ENCODE measurements at regions not wholly inside any gene's neighbourhood (a gene's known extent, or its start where the extent isn't known, plus 50 kb on each side); places are given as distances from the start of the nearest gene placed in this dataset.

- Histone ChIP-seq H3K4me1 (ENCODE audit: low read depth) (peaks cover 6% of the 10 kb centered on the region), H3K27me3 (no peaks in the 10 kb centered on the region), H3K9me3 (ENCODE audit: low read depth) (no peaks in the 10 kb centered on the region), H3K4me3 (no peak overlapping the region), H3K27ac (no peak overlapping the region), H3K36me3 (no peaks in the 10 kb centered on the region)
- TF ChIP-seq CTCF (IDR thresholded peaks at IDR 0.05; ENCODE audit: low read depth, low read length), result no peak
- no peak for DNase-seq (ENCODE audit: low read depth in 1 of 2, low spot score in 1 of 2)
Measured at GRCh38 chr2:138187221-138187620, 222.9 kb downstream of the HNMT start.

- no peaks in the 10 kb centered on the region for H3K36me3 ChIP-seq
- TF ChIP-seq CTCF (IDR thresholded peaks at IDR 0.05; ENCODE audit: low read depth, low read length), result no peak
- H3K27ac ChIP-seq, result no peak overlapping the region
- no peaks in the 10 kb centered on the region for H3K9me3 ChIP-seq (ENCODE audit: low read depth)
- no peaks in the 10 kb centered on the region for H3K27me3 ChIP-seq
- H3K4me1 ChIP-seq (ENCODE audit: low read depth), result peaks cover 4% of the 10 kb centered on the region
- no peak for DNase-seq (ENCODE audit: low read depth in 1 of 2, low spot score in 1 of 2)
- H3K4me3 ChIP-seq, result no peak overlapping the region
Measured at GRCh38 chr2:138190999-138191398, 226.7 kb downstream of the HNMT start.

GRCh38 chr2:138193416-138194213 is 229.3 kb downstream of the HNMT start:
- DNase-seq (ENCODE audit: low read depth in 1 of 2, low spot score in 1 of 2), result no peak
- peaks cover 4% of the 10 kb centered on the region for H3K4me1 ChIP-seq (ENCODE audit: low read depth)
- H3K36me3 ChIP-seq, result no peaks in the 10 kb centered on the region
- H3K4me3 ChIP-seq, result no peak overlapping the region
- H3K9me3 ChIP-seq (ENCODE audit: low read depth), result no peaks in the 10 kb centered on the region
- H3K27ac ChIP-seq, result no peak overlapping the region
- H3K27me3 ChIP-seq, result no peaks in the 10 kb centered on the region
- no peak for TF ChIP-seq CTCF (IDR thresholded peaks at IDR 0.05; ENCODE audit: low read depth, low read length)

GRCh38 chr2:138201286-138201685 is 237.0 kb downstream of the HNMT start:
- Histone ChIP-seq H3K4me1 (ENCODE audit: low read depth) (no peaks in the 10 kb centered on the region), H3K27ac (no peak overlapping the region), H3K36me3 (no peaks in the 10 kb centered on the region), H3K27me3 (no peaks in the 10 kb centered on the region), H3K4me3 (no peak overlapping the region), H3K9me3 (ENCODE audit: low read depth) (no peaks in the 10 kb centered on the region)
- no peak for TF ChIP-seq CTCF (IDR thresholded peaks at IDR 0.05; ENCODE audit: low read depth, low read length)
- DNase-seq (ENCODE audit: low read depth in 1 of 2, low spot score in 1 of 2), result peak; percentile 7 to 52

- Histone ChIP-seq H3K27me3 (no peaks in the 10 kb centered on the region), H3K4me1 (ENCODE audit: low read depth) (no peaks in the 10 kb centered on the region), H3K36me3 (no peaks in the 10 kb centered on the region), H3K9me3 (ENCODE audit: low read depth) (no peaks in the 10 kb centered on the region), H3K4me3 (no peak overlapping the region), H3K27ac (no peak overlapping the region)
- TF ChIP-seq CTCF (IDR thresholded peaks at IDR 0.05; ENCODE audit: low read depth, low read length), result no peak
- DNase-seq (ENCODE audit: low read depth in 1 of 2, low spot score in 1 of 2), result no peak
Measured at GRCh38 chr2:138202762-138203161, 238.5 kb downstream of the HNMT start.
